Astrocyte of the hippocampus (primary cell): ENCODE measurements at regions not wholly inside any gene's neighbourhood (a gene's known extent, or its start where the extent isn't known, plus 50 kb on each side); places are given as distances from the start of the nearest gene placed in this dataset.
A peak's percentile ranks its signal among the peaks of the same experiment; 100 is the strongest.

ENCODE experiments used
- DNase-seq: peaks from one replicate; pipeline ENCODE4 v3.0.0; 2011; ENCODE audit warnings: low read depth, low spot score

GRCh38 chr2:66691031-66691965 is 256.4 kb downstream of the MEIS1 start:
- peak; percentile 4 for DNase-seq

DNA sequence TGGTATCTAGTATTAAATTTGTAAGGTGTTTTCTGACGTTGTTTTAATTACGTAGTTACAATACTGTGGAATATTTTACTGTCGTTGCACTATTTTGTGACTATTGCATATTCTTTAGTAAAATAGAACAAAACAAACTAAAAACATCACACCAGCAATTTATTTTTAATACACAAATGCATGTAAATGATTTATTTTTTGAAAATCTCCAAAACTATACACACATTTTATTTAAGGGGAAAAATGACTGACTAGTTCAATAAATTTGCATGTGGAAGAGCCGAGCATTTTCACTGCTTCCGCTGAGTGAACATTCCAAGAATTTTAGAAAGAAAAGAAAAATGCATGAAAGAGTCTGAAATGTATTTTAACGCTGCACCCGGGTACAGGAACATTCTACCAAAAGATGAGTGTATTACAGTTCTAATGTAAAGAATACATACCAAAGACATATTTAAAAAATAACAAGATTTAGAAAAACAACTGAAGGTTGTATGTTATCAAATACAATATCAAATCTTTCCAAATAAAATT is 257.7 kb downstream of the MEIS1 start:
- DNase-seq, result no peak

GRCh38 chr2:66693076-66693965 is 258.4 kb downstream of the MEIS1 start:
- no peak for DNase-seq

DNA sequence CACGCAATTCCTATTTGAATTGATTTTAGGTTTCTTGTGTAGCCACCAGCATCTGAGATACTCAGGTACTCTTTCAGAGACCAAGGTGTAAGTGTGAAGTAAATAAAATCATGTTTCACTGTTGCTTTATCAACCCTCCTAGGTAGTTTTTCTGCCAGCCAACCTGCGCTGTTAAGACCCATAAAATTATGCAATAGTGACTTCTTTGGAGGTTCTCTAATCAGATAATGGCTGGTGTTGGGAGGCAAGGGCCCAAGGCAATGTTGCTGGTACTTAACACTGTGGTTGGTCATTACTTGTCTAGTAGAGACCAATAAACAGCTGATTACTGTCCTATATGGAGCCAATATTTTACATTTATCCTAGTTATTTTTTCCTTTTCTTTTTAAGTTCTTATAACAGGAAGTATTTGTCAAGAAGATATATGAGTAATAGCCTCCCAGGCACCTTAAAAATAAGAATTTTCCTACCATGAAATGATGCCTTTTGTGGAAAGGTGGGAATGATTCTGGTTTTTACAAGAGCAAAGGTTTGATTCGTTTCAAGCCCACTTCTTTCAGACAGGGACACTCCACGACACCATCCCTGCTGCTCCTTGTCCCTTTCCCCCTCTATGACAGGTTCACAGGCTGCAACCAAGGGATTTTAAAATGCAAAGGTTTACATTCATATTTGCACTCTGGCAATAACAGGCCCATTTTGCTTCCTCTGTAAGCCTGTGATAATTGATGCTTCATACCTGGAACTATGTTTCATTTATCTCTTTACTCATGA is 259.3 kb downstream of the MEIS1 start:
- no peak for DNase-seq

DNA sequence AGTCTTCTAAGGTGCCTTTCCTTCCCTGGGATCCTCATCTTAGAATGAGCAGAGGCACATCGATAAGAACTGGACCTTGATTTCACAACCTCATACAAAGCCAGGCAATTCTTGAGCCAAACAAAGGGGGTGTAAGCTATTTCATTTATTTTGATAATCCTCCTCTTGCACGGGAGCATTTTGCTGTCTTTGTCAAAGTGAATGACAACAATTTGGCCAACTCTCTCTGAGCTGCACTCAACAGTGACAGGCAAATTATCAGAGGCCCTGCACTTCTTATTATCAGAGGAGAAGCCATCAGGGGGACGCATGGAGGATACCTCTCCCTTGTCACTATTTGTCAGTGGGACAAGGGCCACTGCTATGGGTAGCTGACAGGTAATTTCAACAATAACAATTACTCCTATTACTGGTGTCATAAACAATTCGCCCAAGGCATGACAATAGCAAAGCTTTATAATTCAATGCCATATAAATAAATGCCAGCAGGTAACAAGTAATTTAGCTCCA is 260.4 kb downstream of the MEIS1 start:
- no peak for DNase-seq

DNA sequence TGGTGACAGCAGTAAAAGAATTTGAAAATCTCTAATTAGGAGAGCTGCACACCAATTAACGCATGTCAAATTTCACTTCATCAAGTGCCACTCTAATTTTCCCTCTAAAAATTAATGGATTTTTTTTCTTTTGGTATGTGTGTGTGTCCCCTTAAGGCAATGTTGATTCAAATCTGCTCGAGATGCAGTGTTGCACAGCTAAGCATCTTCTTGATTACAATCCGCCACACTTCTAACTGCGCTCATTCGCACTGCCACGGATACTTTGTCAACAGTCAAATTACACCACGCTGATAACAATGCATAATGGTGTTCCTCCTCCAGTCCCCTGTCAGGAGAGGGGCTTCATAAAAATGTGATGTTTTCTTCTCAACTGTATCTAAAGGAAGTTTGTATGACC is 261.4 kb downstream of the MEIS1 start:
- DNase-seq, result no peak

DNA sequence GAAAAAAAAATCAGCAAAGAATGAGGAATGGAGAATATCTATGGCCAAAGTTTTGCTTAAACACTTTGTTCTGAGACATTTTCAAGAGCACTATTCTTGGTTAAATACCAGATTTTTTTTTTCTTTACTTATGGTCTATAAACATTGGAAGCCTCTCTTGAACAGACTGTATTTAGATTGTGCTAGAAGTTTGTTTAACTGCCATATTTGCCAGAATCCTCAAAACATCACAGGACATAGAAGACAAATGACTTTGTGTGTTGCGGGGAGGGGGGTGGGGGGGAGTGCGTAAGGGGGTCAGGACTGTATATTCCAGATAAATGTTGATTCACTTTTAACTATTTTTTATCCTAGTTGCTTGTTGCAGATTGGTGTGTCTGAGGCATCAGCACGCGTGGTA is 262.0 kb downstream of the MEIS1 start:
- no peak for DNase-seq

DNA sequence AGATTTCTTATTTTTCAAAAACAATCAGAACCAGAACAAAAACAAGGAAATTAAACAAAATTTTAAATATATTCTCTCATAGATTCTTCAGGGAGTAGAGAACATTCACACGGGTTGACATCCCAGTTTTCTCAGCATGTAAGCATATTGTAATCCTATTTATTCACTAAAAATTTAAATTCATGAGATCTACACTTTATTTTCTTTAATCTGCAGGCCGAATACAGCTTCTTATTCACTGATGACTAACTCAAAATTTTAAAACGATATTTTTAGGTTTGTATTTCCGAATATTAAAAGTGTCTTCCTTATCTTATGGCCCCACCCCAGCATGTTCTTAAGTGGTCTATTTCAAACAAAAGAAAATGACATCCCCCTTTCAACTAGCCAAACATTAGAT is 262.4 kb downstream of the MEIS1 start:
- no peak for DNase-seq

DNA sequence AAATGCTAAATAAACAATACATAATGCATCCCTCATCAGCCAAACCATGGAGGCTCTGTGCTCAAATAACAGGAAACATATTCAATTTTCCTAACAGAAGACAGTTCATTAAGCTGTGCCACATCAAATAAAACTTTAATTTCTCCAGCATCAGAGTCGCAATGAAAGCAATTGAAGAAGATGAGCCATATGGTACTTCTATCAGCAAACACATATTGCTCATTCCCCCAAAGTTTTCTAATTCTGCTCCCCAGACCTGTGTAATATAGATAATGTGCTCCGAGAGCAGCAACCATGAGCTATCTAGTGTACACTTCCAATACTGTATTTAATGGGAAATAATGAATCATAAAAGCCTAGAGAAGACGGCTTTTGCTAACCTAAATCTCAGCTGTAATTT is 263.2 kb downstream of the MEIS1 start:
- no peak for DNase-seq

DNA sequence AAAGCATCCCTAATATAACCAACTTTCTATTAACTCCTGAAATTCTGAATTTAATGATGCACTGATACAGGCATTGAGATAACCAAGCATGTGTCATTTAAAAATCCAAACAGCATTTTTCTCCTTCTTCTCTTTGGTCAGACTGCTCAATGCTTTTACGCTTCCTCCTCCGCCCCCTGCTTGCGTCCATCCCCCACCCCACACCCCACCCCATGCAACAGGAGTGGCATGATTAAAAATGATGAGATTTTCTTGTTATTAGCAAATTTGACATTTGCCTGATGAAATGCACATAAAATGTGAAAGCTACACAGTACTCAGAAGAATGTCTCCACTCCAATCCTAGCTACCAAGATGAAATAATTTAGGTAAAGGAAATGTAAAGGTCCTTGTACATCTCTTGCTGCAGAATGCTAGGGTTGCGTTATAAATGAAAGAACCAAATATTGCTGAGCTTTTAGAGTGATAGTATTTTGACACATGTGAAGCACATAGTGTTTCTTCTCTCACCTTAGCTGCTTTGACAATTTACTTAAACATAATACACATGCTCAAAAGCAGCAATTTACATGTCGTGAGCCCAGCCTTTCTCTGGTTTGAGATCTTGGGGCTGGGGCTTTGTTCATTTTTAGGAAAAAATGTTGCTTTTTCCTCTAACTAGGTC is 263.8 kb downstream of the MEIS1 start:
- no peak for DNase-seq

DNA sequence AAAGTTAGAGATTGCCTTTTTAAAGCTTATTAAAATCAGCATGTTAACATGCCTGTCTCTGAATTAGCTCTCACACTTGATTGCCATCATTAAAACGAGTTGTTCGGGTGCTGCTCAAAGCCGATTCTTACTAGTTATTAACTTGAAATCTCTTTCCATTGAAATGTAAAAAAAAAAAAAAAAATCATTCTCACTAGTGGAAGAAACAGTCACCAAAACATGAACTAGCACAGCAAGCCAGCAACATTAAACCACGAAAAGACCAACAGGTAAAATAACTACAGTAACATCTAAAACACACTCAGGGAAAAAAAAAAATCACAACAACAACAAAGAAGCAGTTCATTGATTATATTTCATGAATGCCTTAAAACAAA is 264.5 kb downstream of the MEIS1 start:
- no peak for DNase-seq

GRCh38 chr2:66699793-66700676 is 265.1 kb downstream of the MEIS1 start:
- DNase-seq, result no peak

GRCh38 chr2:66700677-66701066 is 265.7 kb downstream of the MEIS1 start:
- no peak for DNase-seq

DNA sequence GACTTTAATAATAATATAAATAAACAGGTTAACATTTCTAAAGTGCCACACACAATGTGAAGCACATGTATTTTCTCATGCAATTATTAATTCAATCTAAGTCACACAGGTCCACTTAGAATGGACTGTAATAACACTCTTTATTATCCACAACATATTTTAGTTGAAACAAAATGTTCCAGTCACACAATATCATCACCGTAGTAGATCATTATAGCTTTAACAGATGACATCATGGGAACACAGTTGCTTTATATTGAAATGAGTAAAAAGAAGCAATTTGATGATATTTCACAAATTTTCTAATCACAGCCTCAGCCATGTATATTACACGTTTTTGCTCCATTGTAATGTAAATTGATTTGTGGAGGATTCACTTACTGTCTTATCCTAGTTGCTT is 266.3 kb downstream of the MEIS1 start:
- DNase-seq, result no peak

DNA sequence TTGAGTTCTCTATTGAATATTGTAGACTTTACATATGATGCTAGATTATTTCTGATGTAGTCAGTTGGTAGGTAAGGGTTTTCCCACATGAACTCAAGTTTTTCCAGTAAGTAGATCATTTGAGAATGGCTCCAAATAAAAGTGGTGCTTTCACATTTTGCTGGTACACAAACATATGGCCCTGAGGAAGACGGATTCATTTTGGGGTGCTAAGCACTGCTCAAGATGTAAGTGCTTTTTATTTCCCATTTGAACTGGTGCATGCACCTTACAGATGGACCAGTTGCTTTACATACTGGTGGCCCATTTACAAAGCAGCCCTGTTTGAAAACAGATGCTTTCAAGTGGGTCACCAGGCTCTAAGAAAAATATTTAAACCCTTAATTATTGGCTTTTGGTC is 266.7 kb downstream of the MEIS1 start:
- DNase-seq, result no peak

GRCh38 chr2:66702301-66702700 is 267.4 kb downstream of the MEIS1 start:
- DNase-seq, result no peak

DNA sequence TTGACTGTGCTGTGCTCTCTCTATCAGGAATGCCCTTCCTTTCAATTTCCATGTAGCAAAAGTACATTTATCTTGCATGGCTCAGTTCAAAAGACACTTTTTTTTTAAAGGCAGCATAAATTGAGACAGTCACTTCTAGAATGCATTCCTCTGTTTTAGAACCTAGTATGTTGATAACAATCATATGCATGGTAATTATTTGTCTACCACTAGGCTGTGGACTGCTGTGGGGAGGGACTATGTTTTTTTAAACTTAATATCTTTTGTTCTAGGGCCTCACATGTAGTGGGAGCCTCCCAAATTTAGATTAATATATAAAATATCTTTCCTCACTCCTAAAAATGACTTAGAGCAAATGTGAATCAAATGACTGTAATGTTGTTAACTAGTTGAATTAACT is 269.9 kb downstream of the MEIS1 start:
- DNase-seq, result no peak

DNA sequence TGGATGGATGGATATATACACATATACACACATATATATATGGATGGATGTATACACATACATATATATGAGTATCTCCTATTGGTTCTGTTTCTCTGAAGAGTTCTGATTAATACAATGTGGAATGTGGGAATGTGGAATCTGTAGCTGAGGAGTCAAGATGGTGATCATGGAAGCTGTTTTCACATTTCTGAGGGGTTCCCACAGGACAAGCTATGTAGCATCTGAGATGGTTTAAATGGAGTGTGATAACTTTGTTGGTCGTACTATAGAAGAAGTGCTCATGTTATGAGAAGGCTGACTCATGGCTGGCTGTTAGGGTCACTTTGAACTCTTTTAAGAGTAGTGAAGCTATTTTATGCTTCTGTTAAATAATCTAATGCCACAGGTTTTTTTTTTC is 279.7 kb downstream of the MEIS1 start:
- DNase-seq, result peak; percentile 2

- DNase-seq, result no peak
Observed at GRCh38 chr2:66717218-66717905, 282.4 kb downstream of the MEIS1 start.
